GM12891 (cell line): ENCODE measurements at regions not wholly inside any gene's neighbourhood (a gene's known extent, or its start where the extent isn't known, plus 50 kb on each side); places are given as distances from the start of the nearest gene placed in this dataset.

ENCODE experiments used
- DNase-seq: peaks from one replicate; pipeline ENCODE4 v3.0.0; 2011; ENCODE audit warnings: low spot score; ENCODE audit not compliant: insufficient read length
- FAIRE-seq: peaks from 2 replicates; lab custom pipeline; 2011; peaks lifted over from hg19 to GRCh38; lab: Jason Lieb, UNC
- PAX5 ChIP-seq: IDR thresholded peaks from 2 replicates; pipeline ENCODE4 v1.6.1; 2011; ENCODE audit warnings: low read length, moderate library complexity, mild to moderate bottlenecking; ENCODE audit not compliant: insufficient read depth, severe bottlenecking
- POLR2A ChIP-seq: IDR thresholded peaks from 2 replicates; pipeline ENCODE4 v1.6.1; 2011; ENCODE audit warnings: low read depth, low read length, control low read depth
- POLR2AphosphoS5 ChIP-seq: IDR thresholded peaks from 2 replicates; pipeline ENCODE4 v1.6.1; 2011; ENCODE audit warnings: low read depth, low read length, control low read depth
- POU2F2 ChIP-seq: IDR thresholded peaks from 2 replicates; pipeline ENCODE4 v1.6.1; 2011; ENCODE audit warnings: low read depth, mild to moderate bottlenecking, control low read depth, low read length, moderate library complexity
- SPI1 ChIP-seq: IDR thresholded peaks from 2 replicates; pipeline ENCODE4 v1.6.1; 2011; ENCODE audit warnings: low read depth, low read length, control low read depth
- TAF1 ChIP-seq: IDR thresholded peaks from 2 replicates; pipeline ENCODE4 v1.6.1; 2011; ENCODE audit warnings: low read depth, low read length, control low read depth

DNA sequence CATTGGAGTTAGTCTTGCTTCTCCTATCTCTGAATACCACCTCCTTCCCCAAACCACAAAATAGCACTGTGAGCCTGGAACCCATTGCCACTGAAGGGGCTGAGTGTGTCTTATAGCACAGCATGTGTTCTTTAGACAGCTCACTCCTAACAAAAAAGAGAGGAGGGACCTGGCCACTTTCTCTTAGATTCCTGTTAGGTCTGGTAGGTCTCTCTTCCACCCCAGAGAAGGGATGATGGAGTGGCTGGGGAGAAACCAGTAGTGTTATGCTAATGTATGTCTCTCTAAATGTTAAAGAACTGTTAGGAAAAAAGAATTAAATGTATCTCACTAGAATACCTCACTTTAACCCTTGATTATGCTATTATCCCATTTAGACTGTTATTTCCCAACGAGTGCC lies 340.3 kb downstream of the EPHA7 start:
- DNase-seq (no peak), FAIRE-seq (no peak)
- TF ChIP-seq SPI1 (no peak), POLR2AphosphoS5 (no peak), PAX5 (no peak), POU2F2 (no peak), POLR2A (no peak)

DNA sequence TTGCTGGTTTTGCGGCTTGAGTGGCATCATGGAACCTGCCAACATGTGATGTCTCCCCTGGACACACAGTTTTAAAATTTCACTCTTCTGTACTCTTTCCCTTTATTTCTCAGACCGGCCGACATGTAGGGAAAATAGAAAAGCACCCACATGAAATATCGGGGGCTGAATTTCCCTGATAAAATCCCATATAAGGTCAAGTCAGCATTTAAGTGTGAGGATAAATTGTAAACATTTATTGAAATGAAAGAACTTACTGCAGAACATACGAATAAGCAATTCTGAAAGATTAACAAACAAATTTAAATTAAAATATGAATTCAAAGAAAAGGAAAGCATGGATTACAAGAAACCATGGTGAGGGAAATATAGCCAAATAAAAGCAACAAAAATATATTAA lies 345.5 kb downstream of the EPHA7 start:
- FAIRE-seq, result no peak
- TF ChIP-seq POLR2AphosphoS5, result no peak
- no peak for TF ChIP-seq POLR2A
- no peak for TF ChIP-seq PAX5
- TF ChIP-seq POU2F2, result no peak
- TF ChIP-seq TAF1, result no peak
- TF ChIP-seq SPI1, result no peak
- no peak for DNase-seq

DNA sequence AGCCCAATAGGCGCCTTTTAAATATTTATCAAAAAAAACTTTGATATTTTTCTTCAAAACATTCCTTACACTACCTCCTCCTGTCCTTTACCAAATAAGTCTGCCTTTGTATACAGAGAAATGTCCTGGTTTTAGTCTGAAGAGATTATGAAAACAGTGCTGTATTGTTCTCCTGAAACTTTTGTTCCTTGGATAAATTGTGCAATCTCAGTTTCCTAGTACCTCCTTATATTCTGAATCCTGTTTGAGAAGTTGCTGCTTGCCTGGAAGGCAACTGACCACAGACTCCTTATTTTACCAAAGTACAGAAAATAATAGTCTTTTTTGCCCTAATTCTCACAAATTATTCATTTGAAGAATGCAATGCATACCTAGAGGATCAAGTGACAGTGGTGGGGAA lies 349.5 kb downstream of the EPHA7 start:
- DNase-seq, result no peak
- TF ChIP-seq POLR2AphosphoS5, result no peak
- TF ChIP-seq TAF1, result no peak
- TF ChIP-seq SPI1, result no peak
- TF ChIP-seq POLR2A, result no peak
- TF ChIP-seq POU2F2, result no peak
- no peak for TF ChIP-seq PAX5
- FAIRE-seq, result no peak

DNA sequence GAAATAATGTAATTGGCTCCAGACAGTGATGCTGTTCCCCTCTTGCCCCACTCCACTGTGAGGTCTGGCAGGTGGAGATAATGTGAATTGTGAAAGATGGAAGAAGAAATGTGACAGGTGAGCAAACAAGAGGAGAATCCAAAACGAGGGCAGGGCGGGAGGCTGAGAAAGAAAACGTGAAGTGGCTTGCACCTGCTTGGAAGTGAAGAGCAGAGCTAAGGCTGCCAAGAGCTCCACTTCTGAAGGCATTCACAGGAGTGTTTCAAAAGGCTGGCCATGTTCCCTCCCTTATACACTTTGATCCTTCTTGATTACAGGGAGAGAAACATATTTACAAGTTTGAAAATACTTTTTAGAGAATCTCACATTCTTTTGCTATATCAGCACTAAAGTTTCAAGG lies 359.4 kb downstream of the EPHA7 start:
- FAIRE-seq (no peak), DNase-seq (no peak)
- TF ChIP-seq SPI1 (no peak), PAX5 (no peak), TAF1 (no peak), POLR2A (no peak), POU2F2 (no peak), POLR2AphosphoS5 (no peak)

DNA sequence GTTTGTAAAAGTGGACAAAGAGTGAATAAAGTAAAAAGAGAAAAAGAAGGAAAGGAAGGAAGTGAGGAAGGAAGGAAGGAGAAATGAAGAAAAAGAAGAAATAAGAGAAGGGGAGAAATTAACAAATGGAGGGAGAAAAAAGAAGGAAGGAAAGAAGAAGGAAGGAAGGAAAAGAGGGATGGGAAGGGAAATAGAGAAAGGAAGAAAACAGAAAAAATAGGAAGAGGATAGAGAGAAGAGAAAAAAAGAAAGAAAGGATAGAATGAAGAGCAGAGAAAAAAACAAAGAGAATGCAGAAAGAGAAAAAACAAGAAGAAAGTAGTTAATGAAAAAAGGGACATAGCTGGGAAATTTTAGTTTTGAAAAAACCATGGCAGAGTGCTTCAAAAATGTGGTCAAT lies 361.8 kb downstream of the EPHA7 start:
- DNase-seq, result no peak
- FAIRE-seq, result no peak
- no peak for TF ChIP-seq PAX5

DNA sequence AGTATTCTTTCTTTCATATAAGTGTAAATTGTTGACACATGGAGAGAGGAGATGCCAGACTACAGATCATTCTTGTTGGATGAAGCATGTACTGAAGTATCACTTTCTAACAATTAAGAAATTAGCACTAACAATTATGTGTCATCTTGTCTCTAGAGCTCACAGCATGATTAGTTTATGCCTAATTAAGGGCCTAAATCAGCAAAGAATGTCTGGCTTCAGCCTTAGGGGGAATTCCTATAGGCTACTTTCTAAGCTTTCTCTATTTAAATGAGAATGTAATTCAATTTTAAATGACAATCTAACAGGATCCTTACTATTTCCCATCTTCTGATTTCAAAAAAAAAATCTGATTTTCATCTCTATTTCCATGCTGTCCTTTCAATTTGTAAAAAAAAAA lies 371.0 kb downstream of the EPHA7 start:
- no peak for FAIRE-seq

DNA sequence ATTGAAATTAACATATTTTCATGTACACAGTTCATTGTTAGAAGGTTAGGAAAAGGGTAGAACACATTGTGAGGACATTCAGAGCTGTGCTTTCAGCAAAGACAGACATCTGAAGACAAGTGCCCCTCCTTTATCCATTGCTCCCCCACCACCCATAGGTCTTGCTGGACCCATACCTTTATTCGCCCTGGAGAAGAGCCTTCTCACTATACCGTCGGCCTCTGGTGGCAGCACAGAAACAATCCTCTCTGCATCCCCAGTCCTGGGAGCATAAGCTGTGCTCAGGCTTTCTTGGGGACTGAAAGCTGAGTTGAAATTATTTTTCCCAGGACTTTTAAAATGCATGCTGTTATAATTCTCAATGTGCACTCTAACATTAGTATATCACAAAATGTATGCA lies 372.3 kb downstream of the EPHA7 start:
- no peak for FAIRE-seq
- DNase-seq, result no peak
- TF ChIP-seq PAX5 (no peak), POLR2A (no peak), SPI1 (no peak), TAF1 (no peak)

More for the DNA sequence above, 371.0 kb downstream of the EPHA7 start:
- TF ChIP-seq POLR2A (no peak), TAF1 (no peak), SPI1 (no peak), PAX5 (no peak), POU2F2 (no peak), POLR2AphosphoS5 (no peak)
- DNase-seq, result no peak

DNA sequence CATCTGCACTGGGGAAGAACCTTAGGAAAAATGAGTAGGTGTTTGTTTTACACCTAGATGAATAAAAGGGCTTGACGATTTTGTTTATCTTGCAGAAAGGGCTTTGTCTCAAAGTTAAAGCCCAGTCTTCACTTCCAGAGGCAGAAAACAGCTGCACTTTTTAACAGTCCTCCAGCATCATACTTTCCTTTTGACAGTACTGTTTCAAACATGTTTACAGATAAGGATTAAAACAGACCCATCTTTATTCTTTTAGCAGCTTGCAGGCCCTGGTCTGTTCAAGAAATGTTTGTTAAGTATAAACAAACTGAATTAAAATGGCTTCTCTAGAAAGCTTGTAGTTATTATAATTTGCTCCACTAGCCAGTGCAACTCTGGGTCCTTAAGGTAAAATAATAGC lies 374.2 kb downstream of the EPHA7 start:
- TF ChIP-seq TAF1 (no peak), POU2F2 (no peak), POLR2A (no peak), PAX5 (no peak), POLR2AphosphoS5 (no peak), SPI1 (no peak)
- no peak for FAIRE-seq
- DNase-seq, result no peak

DNA sequence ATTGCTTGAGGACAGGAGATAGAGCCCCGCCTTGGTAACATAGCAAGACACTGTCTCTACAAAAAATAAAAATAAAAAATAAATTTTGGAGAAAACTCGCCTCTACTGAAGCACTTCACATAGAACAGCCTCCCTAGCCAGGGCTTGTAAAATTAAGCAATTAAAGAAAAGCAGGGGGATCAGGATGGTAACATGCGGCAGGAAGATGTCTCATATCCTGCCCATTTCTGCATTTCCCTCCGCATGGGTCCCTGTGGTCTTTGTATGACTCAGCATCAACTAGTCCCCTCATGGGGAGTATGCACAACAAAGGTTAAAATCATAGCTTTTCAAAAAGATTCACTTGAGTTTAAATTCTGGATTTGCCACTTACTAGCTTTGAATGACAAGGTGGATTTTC lies 379.0 kb downstream of the EPHA7 start:
- FAIRE-seq (no peak), DNase-seq (no peak)
- TF ChIP-seq PAX5, result no peak
- no peak for TF ChIP-seq POU2F2
- TF ChIP-seq POLR2A, result no peak
- TF ChIP-seq POLR2AphosphoS5, result no peak
- no peak for TF ChIP-seq TAF1
- no peak for TF ChIP-seq SPI1

DNA sequence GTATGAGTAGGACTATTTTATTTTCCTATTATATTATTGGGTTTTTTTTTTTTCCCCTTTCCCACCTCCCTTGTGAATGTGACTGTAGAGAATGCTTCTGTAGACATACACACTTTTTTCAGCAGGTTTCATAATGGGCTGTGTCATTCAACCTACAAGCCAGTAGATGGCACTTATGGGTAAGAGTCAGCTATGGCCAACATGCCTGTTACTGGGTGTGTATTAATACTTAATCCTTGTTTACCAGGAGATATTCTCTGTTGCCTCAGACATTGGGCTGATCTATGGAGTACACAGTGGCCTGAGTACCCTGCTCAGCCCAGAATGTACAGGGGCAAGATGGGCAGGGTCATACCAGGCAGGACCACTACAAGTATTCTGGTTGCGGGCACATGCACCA lies 382.5 kb downstream of the EPHA7 start:
- no peak for FAIRE-seq
- no peak for DNase-seq

More for the DNA sequence above, 382.5 kb downstream of the EPHA7 start:
- TF ChIP-seq POU2F2 (no peak), POLR2AphosphoS5 (no peak), TAF1 (no peak), PAX5 (no peak), POLR2A (no peak), SPI1 (no peak)
